ENCODE measurements at regions not wholly inside any gene's neighbourhood (a gene's known extent, or its start where the extent isn't known, plus 50 kb on each side); places are given as distances from the start of the nearest gene placed in this dataset.

- POLR2A ChIA-PET (ENCODE audit: unreplicated experiment) = no interaction called here
- H2AK9ac ChIP-seq (replicated peaks; ENCODE audit: low read depth, low read length, poor library complexity) = no peak overlapping the region
- no peaks in the 10 kb centered on the region for H3K36me3 ChIP-seq (ENCODE audit: control insufficient read depth, insufficient read depth, low read length)
- H3K14ac ChIP-seq (replicated peaks; ENCODE audit: low read depth, low read length) = no peak overlapping the region
- H3K4me1 ChIP-seq (ENCODE audit: control insufficient read depth, insufficient read depth, low read length) = no peaks in the 10 kb centered on the region
- TF ChIP-seq CTCF (conservative IDR thresholded peaks at IDR 0.05; ENCODE audit: low read depth, low read length) = no peak
- TF ChIP-seq CHD1 (IDR thresholded peaks at IDR 0.05; ENCODE audit: low read depth, low read length) = no peak
- no peak for TF ChIP-seq NFE2L2 (IDR thresholded peaks at IDR 0.05; ENCODE audit: low read depth, low read length)
- no peak for TF ChIP-seq POLR2A (IDR thresholded peaks at IDR 0.05; ENCODE audit: low read depth, low read length)
- no peak for TF ChIP-seq MAZ (IDR thresholded peaks at IDR 0.05; ENCODE audit: borderline replicate concordance, low read depth, low read length)
- no peak for TF ChIP-seq MAFK (IDR thresholded peaks at IDR 0.05; ENCODE audit: low read depth, low read length)
- no peak for TF ChIP-seq MXI1 (IDR thresholded peaks at IDR 0.05; ENCODE audit: borderline replicate concordance, low read depth, low read length)
- no peak for TF ChIP-seq FOS (IDR thresholded peaks at IDR 0.05; ENCODE audit: low read depth, low read length)
- TF ChIP-seq RFX5 (IDR thresholded peaks at IDR 0.05; ENCODE audit: low read depth, low read length) = no peak
- no peak for TF ChIP-seq USF2 (IDR thresholded peaks at IDR 0.05; ENCODE audit: low read depth, low read length)
- no peak for TF ChIP-seq RAD21 (IDR thresholded peaks at IDR 0.05; ENCODE audit: low read length)
- TF ChIP-seq BHLHE40 (IDR thresholded peaks at IDR 0.05; ENCODE audit: low read depth, low read length) = no peak
- no peak for TF ChIP-seq RCOR1 (IDR thresholded peaks at IDR 0.05; ENCODE audit: insufficient replicate concordance, low read length)
- no peak for TF ChIP-seq CEBPB (IDR thresholded peaks at IDR 0.05; ENCODE audit: low read depth, low read length)
- TF ChIP-seq ELK1 (IDR thresholded peaks at IDR 0.05; ENCODE audit: borderline replicate concordance, low read depth, low read length) = no peak
- no peak for TF ChIP-seq SMC3 (IDR thresholded peaks at IDR 0.05; ENCODE audit: low read depth, low read length)
- H3K18ac ChIP-seq (ENCODE audit: low read depth, low read length) = no peak overlapping the region
- H2BK120ac ChIP-seq (ENCODE audit: low read depth, low read length) = no peak overlapping the region
- no peak overlapping the region for H2AK5ac ChIP-seq (ENCODE audit: low read depth, low read length)
- dilution Hi-C loops (cut with HindIII; ENCODE audit: low sequenced_read_pairs, unreplicated experiment) (no loop called here), intact Hi-C loops (cut with micrococcal nuclease) (no loop called here), in situ Hi-C loops (cut with MboI; ENCODE audit: low sequenced_read_pairs) (no loop called here)
- H4K91ac ChIP-seq (ENCODE audit: insufficient read depth, low read depth, low read length) = no peak overlapping the region
- H3K9ac ChIP-seq (ENCODE audit: low read depth, low read length) = no peak overlapping the region
- H2BK20ac ChIP-seq (ENCODE audit: low read depth, low read length) = no peak overlapping the region
- no peak overlapping the region for H4K5ac ChIP-seq (ENCODE audit: low read depth, low read length)
- no peaks in the 10 kb centered on the region for H3K79me1 ChIP-seq (ENCODE audit: low read depth in 1 of 2, low read length in 2 of 2)
- no peak overlapping the region for H2BK15ac ChIP-seq (ENCODE audit: low read depth, low read length)
- H3K4me2 ChIP-seq (ENCODE audit: low read depth, low read length) = no peak overlapping the region
- H2BK5ac ChIP-seq (ENCODE audit: low read depth, low read length, poor library complexity, severe bottlenecking) = no peak overlapping the region
- no peak for DNase-seq
- H3K23ac ChIP-seq (ENCODE audit: low read depth, low read length) = no peak overlapping the region
- no peak overlapping the region for H3K56ac ChIP-seq (ENCODE audit: extremely low read depth, insufficient read depth, low read length)
- H3K27me3 ChIP-seq (ENCODE audit: control insufficient read depth, insufficient read depth, low read length) = no peaks in the 10 kb centered on the region
- no peaks in the 10 kb centered on the region for H3K9me1 ChIP-seq (ENCODE audit: insufficient read depth, low read length)
- H4K20me1 ChIP-seq (ENCODE audit: insufficient read depth, low read length) = no peaks in the 10 kb centered on the region
- H4K8ac ChIP-seq (ENCODE audit: low read depth in 2 of 2, low read length in 2 of 2) = no peak overlapping the region
- H3K4me3 ChIP-seq (ENCODE audit: insufficient read depth, low read depth, low read length) = no peak overlapping the region
- H3K4ac ChIP-seq (ENCODE audit: low read depth, low read length) = no peak overlapping the region
- no TSS peak for BruUV-seq (replicated peaks)
- H2AFZ ChIP-seq (replicated peaks; ENCODE audit: low read length, poor library complexity) = no peak overlapping the region
- 43% methylated on average over 1 of the region's 8 CpGs; no CpG with 5 or more reads in 1 of the 2 experiments for WGBS, 2 experiments (ENCODE audit: extremely low coverage in 2 of 2, insufficient read length in 1 of 2)
- CTCF ChIA-PET = no interaction called here
- no peaks in the 10 kb centered on the region; the same call in 1 of the 2 replicates for H3K9me3 ChIP-seq (ENCODE audit: control insufficient read depth, insufficient read depth, low read length)
- no peak for ATAC-seq (ENCODE audit: low read depth)
- H3K27ac ChIP-seq (ENCODE audit: insufficient read depth, low read length) = no peak overlapping the region
Observed at GRCh38 chr6:163903541-163903940, 489.0 kb downstream of the QKI start.

Measured in IMR-90 (cell line).